ENCODE measurements at regions not wholly inside any gene's neighbourhood (a gene's known extent, or its start where the extent isn't known, plus 50 kb on each side); places are given as distances from the start of the nearest gene placed in this dataset.
A peak's percentile ranks its signal among the peaks of the same experiment; 100 is the strongest.

- H3K4me3 ChIP-seq (ENCODE audit: low read depth, low read length), result no peak overlapping the region
- TF ChIP-seq CTCF (IDR thresholded peaks at IDR 0.05; ENCODE audit: insufficient read depth, low read length, severe bottlenecking), result no peak
- H3K27me3 ChIP-seq (ENCODE audit: control insufficient read depth, insufficient read depth, low read length), result no peaks in the 10 kb centered on the region
- FAIRE-seq, result no peak
- peak; percentile 25 for DNase-seq (ENCODE audit: low read depth)
- H3K36me3 ChIP-seq (ENCODE audit: control insufficient read depth, insufficient read depth, low read length), result no peaks in the 10 kb centered on the region
Measured at GRCh38 chr5:175082866-175083590, 358.6 kb downstream of the MSX2 start.

GRCh38 chr5:175082346-175082745, 358.0 kb downstream of the MSX2 start:
- no peak overlapping the region for H3K4me3 ChIP-seq (ENCODE audit: low read depth, low read length)
- H3K36me3 ChIP-seq (ENCODE audit: control insufficient read depth, insufficient read depth, low read length), result no peaks in the 10 kb centered on the region
- no peaks in the 10 kb centered on the region for H3K27me3 ChIP-seq (ENCODE audit: control insufficient read depth, insufficient read depth, low read length)
- no peak for TF ChIP-seq CTCF (IDR thresholded peaks at IDR 0.05; ENCODE audit: insufficient read depth, low read length, severe bottlenecking)
- FAIRE-seq (no peak), DNase-seq (ENCODE audit: low read depth) (no peak)

GRCh38 chr5:175079707-175080106, 355.3 kb downstream of the MSX2 start:
- Histone ChIP-seq H3K27me3 (ENCODE audit: control insufficient read depth, insufficient read depth, low read length) (no peaks in the 10 kb centered on the region), H3K36me3 (ENCODE audit: control insufficient read depth, insufficient read depth, low read length) (no peaks in the 10 kb centered on the region), H3K4me3 (ENCODE audit: low read depth, low read length) (no peak overlapping the region)
- FAIRE-seq (no peak), DNase-seq (ENCODE audit: low read depth) (no peak)
- no peak for TF ChIP-seq CTCF (IDR thresholded peaks at IDR 0.05; ENCODE audit: insufficient read depth, low read length, severe bottlenecking)

DNA sequence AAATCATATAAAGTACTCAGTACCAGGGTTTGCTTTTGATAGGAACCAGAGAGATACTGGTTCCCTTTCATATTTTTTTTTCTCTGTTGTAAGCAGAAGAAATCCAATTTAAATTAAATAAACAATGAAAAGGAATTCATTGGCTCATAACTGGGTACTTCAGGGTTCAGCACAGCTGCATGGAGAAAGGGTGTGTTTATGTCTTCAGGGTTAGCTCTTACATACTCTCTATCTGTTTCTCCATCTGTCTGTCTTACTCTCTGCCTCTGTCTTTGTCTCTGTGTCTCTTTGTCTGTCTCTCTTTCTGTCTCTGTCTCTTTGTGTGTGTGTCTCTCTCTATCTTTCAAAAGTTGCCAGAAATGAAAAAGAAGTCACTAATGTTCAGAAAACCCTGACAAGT, 345.9 kb downstream of the MSX2 start:
- Histone ChIP-seq H3K27me3 (ENCODE audit: control insufficient read depth, insufficient read depth, low read length) (no peaks in the 10 kb centered on the region), H3K36me3 (ENCODE audit: control insufficient read depth, insufficient read depth, low read length) (no peaks in the 10 kb centered on the region), H3K4me3 (ENCODE audit: low read depth, low read length) (no peak overlapping the region)
- no peak for TF ChIP-seq CTCF (IDR thresholded peaks at IDR 0.05; ENCODE audit: insufficient read depth, low read length, severe bottlenecking)
- FAIRE-seq (no peak), DNase-seq (ENCODE audit: low read depth) (no peak)

GRCh38 chr5:175060257-175060656, 335.9 kb downstream of the MSX2 start:
- no peaks in the 10 kb centered on the region for H3K36me3 ChIP-seq (ENCODE audit: control insufficient read depth, insufficient read depth, low read length)
- DNase-seq (ENCODE audit: low read depth), result no peak
- H3K27me3 ChIP-seq (ENCODE audit: control insufficient read depth, insufficient read depth, low read length), result no peaks in the 10 kb centered on the region
- no peak overlapping the region for H3K4me3 ChIP-seq (ENCODE audit: low read depth, low read length)
- no peak for FAIRE-seq
- no peak for TF ChIP-seq CTCF (IDR thresholded peaks at IDR 0.05; ENCODE audit: insufficient read depth, low read length, severe bottlenecking)

DNA sequence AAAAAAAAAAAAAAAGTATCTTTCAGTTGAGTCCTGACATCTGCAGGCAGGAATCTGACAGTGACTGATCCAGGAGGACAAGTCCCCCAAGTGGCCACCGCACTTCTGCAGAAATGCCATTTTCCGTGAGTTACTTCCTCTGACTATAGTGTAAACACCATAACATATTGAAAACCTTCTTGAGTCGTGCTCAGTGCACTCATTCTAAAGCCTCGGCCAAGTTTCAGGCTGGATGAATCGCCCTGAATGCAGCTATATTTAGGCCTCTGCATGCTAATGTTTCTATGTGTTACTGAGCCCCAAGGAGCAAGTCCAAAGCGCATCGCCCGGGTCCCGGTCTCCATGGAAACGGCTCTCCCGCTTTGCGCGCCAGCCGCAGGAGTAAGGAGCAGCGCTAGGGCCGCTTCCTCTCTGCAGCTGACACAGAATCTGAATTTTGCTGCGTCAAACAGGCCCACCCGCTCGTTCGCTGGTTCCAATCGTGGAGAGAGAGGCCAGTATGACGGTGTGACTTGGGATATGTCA, 335.4 kb downstream of the MSX2 start:
- no peaks in the 10 kb centered on the region for H3K36me3 ChIP-seq (ENCODE audit: control insufficient read depth, insufficient read depth, low read length)
- DNase-seq (ENCODE audit: low read depth) (no peak), FAIRE-seq (no peak)
- no peak for TF ChIP-seq CTCF (IDR thresholded peaks at IDR 0.05; ENCODE audit: insufficient read depth, low read length, severe bottlenecking)
- no peaks in the 10 kb centered on the region for H3K27me3 ChIP-seq (ENCODE audit: control insufficient read depth, insufficient read depth, low read length)
- H3K4me3 ChIP-seq (ENCODE audit: low read depth, low read length), result no peak overlapping the region
